GM10266 (cell line): ENCODE measurements at regions not wholly inside any gene's neighbourhood (a gene's known extent, or its start where the extent isn't known, plus 50 kb on each side); places are given as distances from the start of the nearest gene placed in this dataset.

Experiments used
- DNase-seq: peaks from one replicate; pipeline ENCODE4 v3.0.0; 2012; ENCODE audit errors: extremely low spot score
- TF ChIP-seq, protein P1 (sequence below): IDR thresholded peaks from 2 replicates; pipeline ENCODE4 v1.5.1; 2012; ENCODE audit warnings: mild to moderate bottlenecking, low read depth; ENCODE audit not compliant: control insufficient read depth, insufficient read depth; ENCODE audit errors: missing control alignments

DNA sequence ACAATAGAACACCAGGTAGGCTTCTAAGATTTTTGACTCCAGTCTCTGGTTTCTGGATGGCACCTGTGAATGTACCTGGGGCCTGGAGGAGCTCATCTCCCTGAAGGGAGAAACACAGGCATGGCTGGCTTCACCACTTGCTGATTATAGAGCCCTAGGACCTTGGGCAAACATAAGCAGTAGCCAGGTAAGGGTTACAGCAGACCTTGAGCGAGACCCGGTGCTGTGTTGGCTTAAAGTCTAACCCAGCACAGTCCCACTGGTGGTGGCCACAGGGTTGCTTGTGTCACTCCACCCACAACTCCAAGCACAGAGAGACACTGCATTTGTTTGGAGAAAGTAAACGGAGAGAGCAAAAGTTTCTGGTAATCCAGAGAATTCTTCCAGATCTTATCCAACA is 104.7 kb upstream of the SPOPL start:
- DNase-seq: no peak
- TF ChIP-seq, protein P1, sequence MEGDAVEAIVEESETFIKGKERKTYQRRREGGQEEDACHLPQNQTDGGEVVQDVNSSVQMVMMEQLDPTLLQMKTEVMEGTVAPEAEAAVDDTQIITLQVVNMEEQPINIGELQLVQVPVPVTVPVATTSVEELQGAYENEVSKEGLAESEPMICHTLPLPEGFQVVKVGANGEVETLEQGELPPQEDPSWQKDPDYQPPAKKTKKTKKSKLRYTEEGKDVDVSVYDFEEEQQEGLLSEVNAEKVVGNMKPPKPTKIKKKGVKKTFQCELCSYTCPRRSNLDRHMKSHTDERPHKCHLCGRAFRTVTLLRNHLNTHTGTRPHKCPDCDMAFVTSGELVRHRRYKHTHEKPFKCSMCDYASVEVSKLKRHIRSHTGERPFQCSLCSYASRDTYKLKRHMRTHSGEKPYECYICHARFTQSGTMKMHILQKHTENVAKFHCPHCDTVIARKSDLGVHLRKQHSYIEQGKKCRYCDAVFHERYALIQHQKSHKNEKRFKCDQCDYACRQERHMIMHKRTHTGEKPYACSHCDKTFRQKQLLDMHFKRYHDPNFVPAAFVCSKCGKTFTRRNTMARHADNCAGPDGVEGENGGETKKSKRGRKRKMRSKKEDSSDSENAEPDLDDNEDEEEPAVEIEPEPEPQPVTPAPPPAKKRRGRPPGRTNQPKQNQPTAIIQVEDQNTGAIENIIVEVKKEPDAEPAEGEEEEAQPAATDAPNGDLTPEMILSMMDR: no peak

DNA sequence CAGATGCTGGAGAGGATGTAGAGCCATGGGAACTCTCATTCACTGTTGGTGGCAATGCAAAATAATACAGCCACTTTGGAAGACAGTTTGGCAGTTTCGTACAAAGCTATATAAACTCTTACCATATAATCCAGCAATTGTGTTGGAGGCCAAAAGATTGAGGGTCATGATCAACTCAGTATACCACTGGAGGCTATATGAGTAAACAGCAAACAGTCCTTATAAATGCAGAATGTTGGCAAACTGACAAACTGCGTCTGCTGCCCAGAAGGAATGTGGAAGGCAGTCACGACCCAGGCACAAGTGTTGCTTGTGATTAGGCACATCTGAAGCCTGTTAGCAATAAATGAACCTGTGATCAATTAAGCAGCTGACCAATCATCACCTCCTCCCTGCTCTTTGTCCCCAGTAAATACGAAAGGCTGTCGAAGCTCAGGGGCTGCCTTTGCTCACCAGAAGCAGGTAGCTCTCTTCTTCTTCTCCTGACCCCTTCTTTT is 98.1 kb upstream of the SPOPL start:
- DNase-seq: no peak
- TF ChIP-seq, protein P1: no peak

DNA sequence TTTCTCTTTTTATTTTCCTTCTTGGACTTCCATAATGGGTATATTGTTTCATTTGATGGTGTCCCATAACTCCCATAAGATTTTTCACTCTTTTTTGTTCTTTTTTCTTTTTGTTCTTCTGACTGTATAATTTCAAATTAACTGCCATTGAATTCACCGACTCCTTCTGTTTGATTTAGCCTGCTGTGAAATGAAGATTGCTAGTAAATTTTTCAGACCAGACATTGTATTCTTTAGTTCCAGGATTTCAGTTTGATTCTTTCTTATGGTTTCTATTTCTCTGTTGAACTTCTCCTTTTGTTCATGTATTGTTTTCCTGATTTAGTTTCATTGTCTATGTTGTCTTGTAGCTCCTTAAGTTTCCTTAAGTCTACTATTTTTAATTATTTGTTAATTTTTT is 87.6 kb upstream of the SPOPL start:
- TF ChIP-seq, protein P1: no peak
- no peak for DNase-seq

DNA sequence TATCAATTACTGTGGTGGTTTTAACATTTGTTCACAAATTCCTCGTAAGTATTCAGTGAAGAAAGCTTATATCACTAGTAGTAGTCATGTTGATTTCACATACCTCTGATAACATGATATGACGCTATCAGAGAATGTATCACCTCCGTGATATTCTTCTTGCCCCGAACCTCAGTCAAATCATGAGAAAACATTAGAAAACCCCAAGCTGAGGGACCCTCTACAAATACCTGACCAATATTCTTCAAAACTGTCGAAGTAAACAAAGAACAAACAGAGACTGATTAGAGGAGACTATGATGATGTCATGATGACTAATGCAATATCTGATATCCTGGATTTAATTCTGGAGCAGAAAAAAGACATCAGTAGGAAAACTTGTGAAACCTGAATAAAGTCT is 85.6 kb upstream of the SPOPL start:
- no peak for DNase-seq
- TF ChIP-seq, protein P1: no peak

DNA sequence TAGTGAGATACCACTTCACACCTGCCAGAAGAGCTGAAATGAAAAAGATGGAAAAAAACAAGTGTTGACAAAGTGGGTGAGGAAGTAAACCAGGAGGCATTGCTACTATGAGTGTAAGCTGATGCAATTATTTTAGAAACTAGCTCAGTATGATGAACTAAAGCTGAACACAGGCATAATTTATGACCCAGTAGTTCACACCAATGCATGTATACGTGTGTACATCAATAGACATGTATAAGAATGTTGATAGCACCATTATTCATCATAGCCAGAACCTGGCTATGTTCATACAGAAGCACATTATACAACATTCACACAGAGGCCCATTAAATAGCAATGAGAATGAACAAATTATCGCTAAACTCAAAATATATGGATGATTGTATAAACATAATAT is 83.1 kb upstream of the SPOPL start:
- TF ChIP-seq, protein P1: no peak

DNA sequence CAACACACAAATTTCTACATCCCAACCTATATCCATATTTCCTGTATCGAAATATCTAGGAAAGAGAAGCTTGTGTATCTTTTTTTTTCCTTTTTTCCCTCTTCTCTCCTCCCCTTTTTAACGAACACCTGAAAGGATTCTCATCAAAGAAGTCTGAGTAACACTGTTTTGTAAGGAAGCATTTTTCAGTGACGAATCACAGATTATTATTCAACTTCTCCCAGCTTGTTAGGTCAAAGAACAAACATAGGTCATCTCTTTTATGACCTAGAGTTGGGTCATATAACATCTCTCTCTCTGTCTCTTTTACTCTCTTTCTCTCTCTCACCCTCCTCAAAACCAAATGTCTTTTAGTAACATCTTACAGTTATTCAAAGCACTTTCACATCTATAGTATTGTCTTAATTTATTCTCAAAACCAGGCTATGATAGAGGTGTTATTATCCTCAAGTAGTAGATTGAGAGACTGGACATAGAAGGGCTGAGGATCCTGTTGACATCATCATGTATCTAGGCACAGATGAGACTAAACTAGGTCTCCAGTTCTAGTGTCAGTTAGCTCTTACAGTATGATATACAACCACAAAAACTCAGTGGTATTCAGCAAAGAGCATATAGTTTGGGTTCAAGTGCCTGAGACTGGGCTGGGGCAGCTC is 80.1 kb upstream of the SPOPL start:
- TF ChIP-seq, protein P1: no peak
- DNase-seq: no peak

More for the DNA sequence above, 83.1 kb upstream of the SPOPL start:
- no peak for DNase-seq

DNA sequence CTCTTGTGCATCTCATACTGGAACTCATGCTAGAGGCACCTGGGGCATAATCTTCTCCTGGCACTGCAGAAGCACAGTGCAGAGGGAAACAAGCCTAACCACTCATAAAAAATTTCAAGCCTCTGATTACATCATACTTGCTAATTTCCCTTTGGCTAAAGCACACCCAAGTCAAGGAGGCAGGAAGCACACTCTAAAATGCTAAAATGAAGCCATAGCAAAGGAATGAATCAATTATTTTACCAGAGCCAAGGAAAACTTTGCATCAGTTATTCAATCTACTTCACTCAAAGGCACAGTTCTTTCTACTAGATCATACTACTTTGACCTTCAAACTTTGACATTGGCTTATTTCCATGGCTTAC is 79.6 kb upstream of the SPOPL start:
- DNase-seq: no peak
- TF ChIP-seq, protein P1: no peak
